ENCODE measurements at regions not wholly inside any gene's neighbourhood (a gene's known extent, or its start where the extent isn't known, plus 50 kb on each side); places are given as distances from the start of the nearest gene placed in this dataset.

DNA sequence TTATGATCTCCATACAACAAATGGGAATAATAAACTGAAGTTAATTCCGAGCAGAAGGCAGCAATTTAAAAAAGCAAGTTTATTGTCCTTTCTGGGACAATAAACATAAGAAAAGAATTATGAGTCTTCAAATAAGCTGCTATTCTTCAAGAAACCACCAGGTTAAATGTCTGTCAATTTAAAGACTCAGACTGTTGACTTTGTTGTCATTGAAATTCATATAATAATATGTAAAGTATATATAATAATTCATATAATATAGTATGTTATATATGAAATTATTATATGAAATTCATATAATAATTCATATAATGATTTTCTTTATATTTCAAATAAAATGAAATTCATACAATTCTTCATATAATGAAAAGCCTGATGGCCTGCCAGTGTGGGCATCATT lies 497.5 kb upstream of the RGMB start:
- TF ChIP-seq YY1 (IDR thresholded peaks at IDR 0.05) (no peak), CTCF (IDR thresholded peaks at IDR 0.05; ENCODE audit: low read depth, low read length, missing input control) (no peak), HNF4A (conservative IDR thresholded peaks at IDR 0.05) (no peak), RAD21 (IDR thresholded peaks at IDR 0.05) (no peak), TAF1 (conservative IDR thresholded peaks at IDR 0.05) (no peak), EGR1 (IDR thresholded peaks at IDR 0.05; ENCODE audit: low read depth in 2 of 2) (no peak), JUND (IDR thresholded peaks at IDR 0.05) (no peak)
- TF ChIP-seq, protein P1, sequence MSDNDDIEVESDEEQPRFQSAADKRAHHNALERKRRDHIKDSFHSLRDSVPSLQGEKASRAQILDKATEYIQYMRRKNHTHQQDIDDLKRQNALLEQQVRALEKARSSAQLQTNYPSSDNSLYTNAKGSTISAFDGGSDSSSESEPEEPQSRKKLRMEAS (IDR thresholded peaks at IDR 0.05), result no peak
- TF ChIP-seq, protein P2, sequence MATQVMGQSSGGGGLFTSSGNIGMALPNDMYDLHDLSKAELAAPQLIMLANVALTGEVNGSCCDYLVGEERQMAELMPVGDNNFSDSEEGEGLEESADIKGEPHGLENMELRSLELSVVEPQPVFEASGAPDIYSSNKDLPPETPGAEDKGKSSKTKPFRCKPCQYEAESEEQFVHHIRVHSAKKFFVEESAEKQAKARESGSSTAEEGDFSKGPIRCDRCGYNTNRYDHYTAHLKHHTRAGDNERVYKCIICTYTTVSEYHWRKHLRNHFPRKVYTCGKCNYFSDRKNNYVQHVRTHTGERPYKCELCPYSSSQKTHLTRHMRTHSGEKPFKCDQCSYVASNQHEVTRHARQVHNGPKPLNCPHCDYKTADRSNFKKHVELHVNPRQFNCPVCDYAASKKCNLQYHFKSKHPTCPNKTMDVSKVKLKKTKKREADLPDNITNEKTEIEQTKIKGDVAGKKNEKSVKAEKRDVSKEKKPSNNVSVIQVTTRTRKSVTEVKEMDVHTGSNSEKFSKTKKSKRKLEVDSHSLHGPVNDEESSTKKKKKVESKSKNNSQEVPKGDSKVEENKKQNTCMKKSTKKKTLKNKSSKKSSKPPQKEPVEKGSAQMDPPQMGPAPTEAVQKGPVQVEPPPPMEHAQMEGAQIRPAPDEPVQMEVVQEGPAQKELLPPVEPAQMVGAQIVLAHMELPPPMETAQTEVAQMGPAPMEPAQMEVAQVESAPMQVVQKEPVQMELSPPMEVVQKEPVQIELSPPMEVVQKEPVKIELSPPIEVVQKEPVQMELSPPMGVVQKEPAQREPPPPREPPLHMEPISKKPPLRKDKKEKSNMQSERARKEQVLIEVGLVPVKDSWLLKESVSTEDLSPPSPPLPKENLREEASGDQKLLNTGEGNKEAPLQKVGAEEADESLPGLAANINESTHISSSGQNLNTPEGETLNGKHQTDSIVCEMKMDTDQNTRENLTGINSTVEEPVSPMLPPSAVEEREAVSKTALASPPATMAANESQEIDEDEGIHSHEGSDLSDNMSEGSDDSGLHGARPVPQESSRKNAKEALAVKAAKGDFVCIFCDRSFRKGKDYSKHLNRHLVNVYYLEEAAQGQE (IDR thresholded peaks at IDR 0.05), result no peak

Data from liver (tissue), 3 donors.